Thyroid gland (tissue), 4 donors: ENCODE measurements at regions not wholly inside any gene's neighbourhood (a gene's known extent, or its start where the extent isn't known, plus 50 kb on each side); places are given as distances from the start of the nearest gene placed in this dataset.

Experiments used
- CTCF ChIP-seq, 6 experiments: fragments of 200-600 bp in 3 of 6; fragments of 450-650 bp in 3 of 6; sonication (generic) in 3 of 6; IDR thresholded peaks; one replicate each; pipeline ENCODE4 v1.5.1; 2016 to 2019; ENCODE audit warnings: antibody characterized with exemption in 6 of 6, mild to moderate bottlenecking in 2 of 6, inconsistent platforms in 1 of 6, moderate library complexity in 1 of 6
- POLR2A ChIP-seq, 2 donors: fragments of 450-650 bp; IDR thresholded peaks; one replicate each; pipeline ENCODE4 v1.6.1; 2017; ENCODE audit warnings: antibody characterized with exemption in 2 of 2, mild to moderate bottlenecking in 2 of 2, moderate library complexity in 1 of 2

GRCh38 chr11:101792814-101793213, 122.0 kb upstream of the CEP126 start:
- TF ChIP-seq POLR2A (IDR thresholded peaks at IDR 0.05): no peak
- TF ChIP-seq CTCF (IDR thresholded peaks at IDR 0.05): no peak
